H9 (cell line): ENCODE measurements at regions not wholly inside any gene's neighbourhood (a gene's known extent, or its start where the extent isn't known, plus 50 kb on each side); places are given as distances from the start of the nearest gene placed in this dataset.

Experiments
- DNase-seq: peaks from one replicate; pipeline ENCODE4 v3.0.0-alpha.2; 2017
- H2AFZ ChIP-seq: one replicate; pipeline ENCODE4 v1.6.1; 2013; ENCODE audit warnings: mild to moderate bottlenecking, low read length, control low read depth, moderate library complexity
- H2AK5ac ChIP-seq: 2 replicates; pipeline ENCODE4 v1.6.1; 2013; ENCODE audit warnings: low read length, control low read depth, mixed read lengths; ENCODE audit not compliant: insufficient read length
- H2BK120ac ChIP-seq: one replicate; pipeline ENCODE4 v1.6.1; 2013; ENCODE audit warnings: low read depth, mild to moderate bottlenecking, low read length, control low read depth, inconsistent platforms; ENCODE audit not compliant: poor library complexity, severe bottlenecking
- H2BK12ac ChIP-seq: 2 replicates; pipeline ENCODE4 v1.6.1; 2013; ENCODE audit warnings: low read length, control low read depth, mixed read lengths, low read depth; ENCODE audit not compliant: insufficient read length
- H2BK15ac ChIP-seq: 2 replicates; pipeline ENCODE4 v1.6.1; 2013; ENCODE audit warnings: low read depth, low read length, control low read depth
- H2BK20ac ChIP-seq: one replicate; pipeline ENCODE4 v1.6.1; 2013; ENCODE audit warnings: low read depth, mild to moderate bottlenecking, low read length, control low read depth, inconsistent platforms; ENCODE audit not compliant: poor library complexity, severe bottlenecking
- H2BK5ac ChIP-seq: 2 replicates; pipeline ENCODE4 v1.6.1; 2013; ENCODE audit warnings: low read length, control low read depth, mixed read lengths; ENCODE audit not compliant: insufficient read length
- H3K14ac ChIP-seq: 2 replicates; pipeline ENCODE4 v1.6.1; 2013; ENCODE audit warnings: low read length, control low read depth; ENCODE audit not compliant: insufficient read depth
- H3K18ac ChIP-seq: 2 replicates; pipeline ENCODE4 v1.6.1; 2013; ENCODE audit warnings: low read depth, mild to moderate bottlenecking, mixed read lengths, low read length, control low read depth; ENCODE audit not compliant: insufficient read length
- H3K23ac ChIP-seq: 2 replicates; pipeline ENCODE4 v1.6.1; 2013; ENCODE audit warnings: low read length, control low read depth, mixed read lengths, low read depth; ENCODE audit not compliant: insufficient read length
- H3K23me2 ChIP-seq: 2 replicates; pipeline ENCODE4 v1.6.1; 2013; ENCODE audit warnings: low read depth, mild to moderate bottlenecking, mixed read lengths, low read length, control low read depth; ENCODE audit not compliant: insufficient read length, poor library complexity, severe bottlenecking
- H3K27ac ChIP-seq: 2 replicates; pipeline ENCODE4 v1.5.1; 2013; ENCODE audit warnings: low read length, control low read depth, mixed read lengths, low read depth; ENCODE audit not compliant: insufficient read length
- H3K27me3 ChIP-seq: 2 replicates; pipeline ENCODE4 v1.6.1; 2013; ENCODE audit warnings: low read length, control low read depth, inconsistent platforms; ENCODE audit not compliant: insufficient read depth
- H3K4ac ChIP-seq: 2 replicates; pipeline ENCODE4 v1.6.1; 2013; ENCODE audit warnings: low read depth, mild to moderate bottlenecking, control low read depth, inconsistent platforms, low read length, moderate library complexity
- H3K4me1 ChIP-seq: 2 replicates; pipeline ENCODE4 v1.6.1; 2013; ENCODE audit warnings: low read length, control low read depth, inconsistent platforms; ENCODE audit not compliant: insufficient read depth
- H3K4me2 ChIP-seq: 2 replicates; pipeline ENCODE4 v1.6.1; 2013; ENCODE audit warnings: low read length, control low read depth, mixed read lengths; ENCODE audit not compliant: insufficient read length, insufficient read depth
- H3K56ac ChIP-seq: 2 replicates; pipeline ENCODE4 v1.6.1; 2013; ENCODE audit warnings: low read depth, mild to moderate bottlenecking, mixed read lengths, low read length, control low read depth; ENCODE audit not compliant: insufficient read length
- H3K79me1 ChIP-seq: 2 replicates; pipeline ENCODE4 v1.6.1; 2013; ENCODE audit warnings: low read depth, mild to moderate bottlenecking, moderate library complexity, low read length, control low read depth, inconsistent platforms; ENCODE audit not compliant: insufficient read depth, poor library complexity, severe bottlenecking
- H3K79me2 ChIP-seq: 2 replicates; pipeline ENCODE4 v1.6.1; 2013; ENCODE audit warnings: low read length, control low read depth, inconsistent platforms; ENCODE audit not compliant: insufficient read depth
- H3K9ac ChIP-seq: 2 replicates; pipeline ENCODE4 v1.6.1; 2013; ENCODE audit warnings: low read length, control low read depth, mixed read lengths; ENCODE audit not compliant: insufficient read length; ENCODE audit errors: extremely low read depth
- H3K9me3 ChIP-seq: one replicate; pipeline ENCODE4 v1.6.1; 2013; ENCODE audit warnings: low read depth, low read length, inconsistent platforms; ENCODE audit not compliant: control insufficient read depth
- H3T11ph ChIP-seq: one replicate; pipeline ENCODE4 v1.6.1; 2013; ENCODE audit warnings: mild to moderate bottlenecking, low read length, control low read depth, inconsistent platforms
- H4K20me1 ChIP-seq: one replicate; pipeline ENCODE4 v1.6.1; 2013; ENCODE audit not compliant: control insufficient read depth, insufficient read length, insufficient read depth
- H4K5ac ChIP-seq: 2 replicates; pipeline ENCODE4 v1.6.1; 2013; ENCODE audit warnings: low read depth, mild to moderate bottlenecking, mixed read lengths, low read length, control low read depth; ENCODE audit not compliant: insufficient read length
- H4K8ac ChIP-seq: replicated peaks from 2 replicates; pipeline ENCODE4 v1.6.1; 2013; ENCODE audit warnings: low read length, control low read depth, mixed read lengths, low read depth; ENCODE audit not compliant: insufficient read length
- H4K91ac ChIP-seq: 2 replicates; pipeline ENCODE4 v1.6.1; 2013; ENCODE audit warnings: low read depth, mild to moderate bottlenecking, moderate library complexity, mixed read lengths, low read length, control low read depth; ENCODE audit not compliant: insufficient read length
- H3K27ac Mint-ChIP-seq, 3 experiments: 2 replicates in 2 of 3; 3 replicates in 1 of 3; pipeline ENCODE4 v1.8.0; 2020 to 2021; ENCODE audit warnings: mixed read lengths in 3 of 3, mild to moderate bottlenecking in 1 of 3, moderate library complexity in 1 of 3
- H3K27me3 Mint-ChIP-seq: 2 replicates; pipeline ENCODE4 v1.8.0; 2021; ENCODE audit warnings: low read depth, mild to moderate bottlenecking, moderate library complexity, mixed read lengths
- H3K36me3 Mint-ChIP-seq, 3 experiments: 2 replicates in 2 of 3; 3 replicates in 1 of 3; pipeline ENCODE4 v1.8.0; 2020 to 2021; ENCODE audit warnings: low read depth in 3 of 3, mixed read lengths in 3 of 3; ENCODE audit not compliant: insufficient read depth in 1 of 3
- H3K4me1 Mint-ChIP-seq, 2 experiments: 2 replicates each; pipeline ENCODE4 v1.8.0; 2020; ENCODE audit warnings: mixed read lengths in 2 of 2
- H3K4me3 Mint-ChIP-seq, 2 experiments: 2 replicates in 1 of 2; 3 replicates in 1 of 2; pipeline ENCODE4 v1.8.0; 2020 to 2021; ENCODE audit warnings: mild to moderate bottlenecking in 2 of 2, mixed read lengths in 2 of 2, moderate library complexity in 1 of 2
- H3K9me3 Mint-ChIP-seq, 2 experiments: 2 replicates in 1 of 2; 3 replicates in 1 of 2; pipeline ENCODE4 v1.8.0; 2020; ENCODE audit warnings: mild to moderate bottlenecking in 2 of 2, mixed read lengths in 2 of 2, moderate library complexity in 1 of 2
- CTCF ChIP-seq: fragments of 200-600 bp; sonication (generic); conservative IDR thresholded peaks from 3 replicates; pipeline ENCODE4 v1.8.0; 2021; ENCODE audit warnings: antibody characterized with exemption, mild to moderate bottlenecking
- WGBS: extraction: QIAGEN DNeasy Blood & Tissue Kit; methylation state at CpG from one replicate; pipeline ENCODE4 v1.1.7; 2013; ENCODE audit warnings: missing lambda C conversion rate, low lambda C conversion rate, mixed read lengths; ENCODE audit not compliant: insufficient read length; ENCODE audit errors: extremely low coverage; 5-methylcytosine and 5-hydroxymethylcytosine counted together

GRCh38 chr6:112466373-112467151, 119.4 kb downstream of the RFPL4B start:
- Histone ChIP-seq H3K79me1 (no peaks in the 10 kb centered on the region), H4K91ac (no peak overlapping the region), H4K20me1 (no peaks in the 10 kb centered on the region), H3K9ac (no peak overlapping the region), H3K23ac (no peak overlapping the region), H3K9me3 (no peaks in the 10 kb centered on the region), H2AK5ac (no peak overlapping the region), H4K8ac (no peak overlapping the region), H2BK20ac (no peak overlapping the region), H2BK15ac (no peak overlapping the region), H3K27ac (no peak overlapping the region), H3T11ph (no peak overlapping the region), H4K5ac (no peak overlapping the region), H3K4ac (no peak overlapping the region), H3K4me2 (no peak overlapping the region), H2BK120ac (no peak overlapping the region), H3K56ac (no peak overlapping the region), H3K27me3 (no peaks in the 10 kb centered on the region), H2BK5ac (no peak overlapping the region), H3K18ac (no peak overlapping the region), H3K4me1 (no peaks in the 10 kb centered on the region), H3K23me2 (no peaks in the 10 kb centered on the region), H2AFZ (no peak overlapping the region), H2BK12ac (no peak overlapping the region), H3K79me2 (no peaks in the 10 kb centered on the region), H3K14ac (no peak overlapping the region)
- Mint-ChIP-seq H3K4me3 (no peak overlapping the region), H3K4me1 (0 out of 4 replicates have a peak, but pooled peaks cover 0 to 2% of the 10 kb centered on the region in 2 experiments), H3K27me3 (no peaks in the 10 kb centered on the region), H3K27ac (no peak overlapping the region), H3K9me3 (no peaks in the 10 kb centered on the region), H3K36me3 (no peaks in the 10 kb centered on the region)
- no CpG with 5 or more reads among the region's 1 CpG for WGBS
- DNase-seq, result no peak
- TF ChIP-seq CTCF, result no peak
